GM12864 (cell line): ENCODE measurements at regions not wholly inside any gene's neighbourhood (a gene's known extent, or its start where the extent isn't known, plus 50 kb on each side); places are given as distances from the start of the nearest gene placed in this dataset.

Experiments used
- DNase-seq: peaks from one replicate; pipeline ENCODE4 v3.0.0-alpha.2; 2011; ENCODE audit warnings: low read depth
- H3K4me3 ChIP-seq: 2 replicates; pipeline ENCODE4 v1.5.1; 2011; ENCODE audit warnings: mild to moderate bottlenecking, low read depth, low read length, control low read depth
- TF ChIP-seq, protein P1 (sequence below): IDR thresholded peaks from 2 replicates; pipeline ENCODE4 v1.5.1; 2011; ENCODE audit warnings: low read depth, mild to moderate bottlenecking, moderate library complexity, low read length, control low read depth, inconsistent platforms; ENCODE audit errors: missing control alignments

GRCh38 chr1:60569189-60569588 is 495.6 kb upstream of the C1orf87 start:
- TF ChIP-seq, protein P1, sequence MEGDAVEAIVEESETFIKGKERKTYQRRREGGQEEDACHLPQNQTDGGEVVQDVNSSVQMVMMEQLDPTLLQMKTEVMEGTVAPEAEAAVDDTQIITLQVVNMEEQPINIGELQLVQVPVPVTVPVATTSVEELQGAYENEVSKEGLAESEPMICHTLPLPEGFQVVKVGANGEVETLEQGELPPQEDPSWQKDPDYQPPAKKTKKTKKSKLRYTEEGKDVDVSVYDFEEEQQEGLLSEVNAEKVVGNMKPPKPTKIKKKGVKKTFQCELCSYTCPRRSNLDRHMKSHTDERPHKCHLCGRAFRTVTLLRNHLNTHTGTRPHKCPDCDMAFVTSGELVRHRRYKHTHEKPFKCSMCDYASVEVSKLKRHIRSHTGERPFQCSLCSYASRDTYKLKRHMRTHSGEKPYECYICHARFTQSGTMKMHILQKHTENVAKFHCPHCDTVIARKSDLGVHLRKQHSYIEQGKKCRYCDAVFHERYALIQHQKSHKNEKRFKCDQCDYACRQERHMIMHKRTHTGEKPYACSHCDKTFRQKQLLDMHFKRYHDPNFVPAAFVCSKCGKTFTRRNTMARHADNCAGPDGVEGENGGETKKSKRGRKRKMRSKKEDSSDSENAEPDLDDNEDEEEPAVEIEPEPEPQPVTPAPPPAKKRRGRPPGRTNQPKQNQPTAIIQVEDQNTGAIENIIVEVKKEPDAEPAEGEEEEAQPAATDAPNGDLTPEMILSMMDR: no peak
- H3K4me3 ChIP-seq: no peak overlapping the region
- no peak for DNase-seq

DNA sequence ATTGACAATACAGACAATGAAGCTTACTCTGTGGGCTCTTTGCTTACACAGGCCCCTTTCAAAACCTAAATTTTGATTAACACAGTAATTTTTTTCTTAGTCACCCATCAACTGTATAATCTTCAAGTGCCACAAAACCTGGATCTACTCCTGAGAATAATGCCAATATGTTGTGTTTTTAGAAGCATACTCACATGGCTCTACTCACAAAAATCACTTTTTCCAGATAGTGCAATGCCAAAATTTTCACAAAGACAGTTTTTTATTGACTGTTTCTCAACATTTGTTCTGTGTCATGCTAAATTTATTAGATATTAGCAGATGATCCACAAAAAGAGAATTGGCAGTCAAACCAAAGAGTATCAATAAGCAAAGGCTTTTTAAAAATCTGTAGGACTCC is 493.7 kb upstream of the C1orf87 start:
- TF ChIP-seq, protein P1: no peak
- no peak overlapping the region for H3K4me3 ChIP-seq
- no peak for DNase-seq

GRCh38 chr1:60564916-60565750 is 491.6 kb upstream of the C1orf87 start:
- no peak overlapping the region for H3K4me3 ChIP-seq
- DNase-seq: no peak
- TF ChIP-seq, protein P1: no peak

- DNase-seq: no peak
- H3K4me3 ChIP-seq: no peak overlapping the region
- TF ChIP-seq, protein P1: no peak
These were observed 490.4 kb upstream of the C1orf87 start for GRCh38 chr1:60563777-60564535.

DNA sequence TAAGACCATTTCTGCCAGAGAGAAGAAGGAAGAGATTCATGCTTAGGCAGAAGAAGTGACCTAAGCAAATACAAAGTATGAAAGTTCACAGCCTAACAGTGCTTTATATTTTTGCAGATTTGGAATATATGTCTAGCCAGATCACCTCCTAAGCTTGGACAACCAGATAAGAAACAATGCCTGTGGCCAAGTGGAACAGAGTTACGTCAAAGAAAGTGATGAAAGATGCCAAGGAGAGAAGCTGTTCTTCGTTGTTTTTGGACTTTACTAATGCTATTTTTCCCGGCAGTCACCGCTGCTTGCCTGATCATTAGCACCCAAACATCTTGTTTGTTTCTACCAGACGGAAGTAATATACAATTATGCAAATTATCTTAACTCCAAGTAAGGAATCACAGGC is 489.2 kb upstream of the C1orf87 start:
- DNase-seq: no peak
- no peak overlapping the region for H3K4me3 ChIP-seq
- TF ChIP-seq, protein P1: no peak

DNA sequence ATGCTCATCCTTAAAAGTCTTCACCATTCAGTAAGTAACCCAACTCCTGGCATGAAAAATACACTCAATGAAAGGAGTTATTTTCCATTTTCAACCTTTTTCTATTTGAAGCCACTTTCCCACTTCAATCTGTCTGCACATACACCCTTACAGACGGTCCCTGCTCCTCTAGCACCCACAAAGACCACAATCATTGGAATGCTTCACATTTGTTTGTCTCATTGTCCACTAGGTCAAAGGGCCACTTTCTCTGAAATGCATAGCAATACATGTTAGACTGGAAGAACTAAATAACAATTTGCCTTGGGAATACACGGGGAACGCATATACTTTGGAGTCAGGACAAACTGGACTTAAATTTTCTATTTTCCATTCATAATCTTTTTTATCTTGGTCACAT is 487.1 kb upstream of the C1orf87 start:
- no peak overlapping the region for H3K4me3 ChIP-seq
- TF ChIP-seq, protein P1: no peak
- DNase-seq: no peak

DNA sequence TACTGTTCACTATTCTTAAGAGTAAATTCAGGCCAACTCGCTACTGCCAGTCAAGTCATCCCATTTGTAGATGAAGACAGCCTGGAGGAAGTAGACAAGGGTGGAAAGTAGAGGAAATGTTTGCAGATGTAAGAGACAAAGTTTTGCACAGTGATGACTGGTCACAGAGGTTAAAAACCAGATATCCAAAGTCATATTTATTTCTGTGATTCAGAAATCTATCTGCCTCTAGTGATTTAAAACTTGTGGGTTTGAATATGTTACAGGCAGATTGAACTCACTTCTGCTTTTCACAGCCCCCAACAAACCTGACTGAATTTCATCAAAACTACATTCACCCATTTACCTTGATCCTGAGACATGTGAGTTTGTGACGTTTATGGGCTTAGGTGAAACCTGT is 484.7 kb upstream of the C1orf87 start:
- DNase-seq: no peak
- TF ChIP-seq, protein P1: no peak
- H3K4me3 ChIP-seq: no peak overlapping the region
